A549 (cell line): ENCODE measurements at regions not wholly inside any gene's neighbourhood (a gene's known extent, or its start where the extent isn't known, plus 50 kb on each side); places are given as distances from the start of the nearest gene placed in this dataset.

ENCODE experiments used
- ATAC-seq, 2 experiments: fragments of 200-7000 bp in 1 of 2; fragments of >200 bp in 1 of 2; cut with Nextera tagmentation in 1 of 2; cut with Tn5 transposase in 1 of 2; 3 replicates each; pipeline versions ENCODE4 v1.8.0 to v1.9.1; 2018 to 2020; ENCODE audit warnings: mild to moderate bottlenecking in 1 of 2, moderate library complexity in 1 of 2
- CTCF ChIA-PET: fragments of 300-600 bp; sonication (Branson Sonifier 250); formaldehyde crosslinking; extraction: SDS; loops from one replicate; lab custom pipeline; 2021; ENCODE audit warnings: antibody characterized with exemption, inconsistent platforms; lab: Yijun Ruan, JAX
- POLR2A ChIA-PET: fragments of 350-600 bp; formaldehyde crosslinking; extraction: SDS; loops from one replicate; lab custom pipeline; 2021; ENCODE audit warnings: antibody characterized with exemption, inconsistent platforms; lab: Yijun Ruan, JAX
- DNase-seq, 2 experiments: peaks; one replicate each; pipeline versions ENCODE4 v3.0.0 to v3.0.0-alpha.2; 2011 to 2016; ENCODE audit warnings: low read depth in 1 of 2, low spot score in 1 of 2
- FAIRE-seq: peaks from 2 replicates; lab custom pipeline; 2011; peaks lifted over from hg19 to GRCh38; lab: Jason Lieb, UNC
- H3K27ac ChIP-seq, 2 experiments: fragments of >200 bp; sonication (Bioruptor Twin); formaldehyde crosslinking; 3 replicates each; pipeline ENCODE4 v1.5.1; 2016 to 2017
- H3K4me1 ChIP-seq: fragments of >200 bp; sonication (Bioruptor Twin); formaldehyde crosslinking; 3 replicates; pipeline ENCODE4 v1.6.1; 2016
- H3K4me2 ChIP-seq: fragments of >200 bp; sonication (Bioruptor Twin); formaldehyde crosslinking; 3 replicates; pipeline ENCODE4 v1.6.1; 2016
- H3K4me3 ChIP-seq: fragments of >200 bp; sonication (Bioruptor Twin); formaldehyde crosslinking; 3 replicates; pipeline ENCODE4 v1.5.1; 2016
- H3K9me3 ChIP-seq: fragments of >200 bp; sonication (Bioruptor Twin); formaldehyde crosslinking; 3 replicates; pipeline ENCODE4 v1.6.1; 2016
- BCL3 ChIP-seq: fragments of >200 bp; sonication (Bioruptor Twin); formaldehyde crosslinking; IDR thresholded peaks from 3 replicates; pipeline ENCODE4 v1.6.1; 2016
- CBX2 ChIP-seq: fragments of 200-600 bp; sonication (generic); IDR thresholded peaks from 2 replicates; pipeline ENCODE4 v1.6.1; 2016; ENCODE audit warnings: low read depth, mild to moderate bottlenecking, borderline replicate concordance
- CBX8 ChIP-seq: fragments of 200-600 bp; sonication (generic); IDR thresholded peaks from 2 replicates; pipeline ENCODE4 v1.6.1; 2016
- EHF ChIP-seq: fragments of 250-450 bp; sonication (Bioruptor Pico); IDR thresholded peaks from 2 replicates; pipeline ENCODE4 v1.5.0; 2020; ENCODE audit warnings: mild to moderate bottlenecking
- EHMT2 ChIP-seq: fragments of 200-600 bp; sonication (generic); IDR thresholded peaks from 2 replicates; pipeline ENCODE4 v1.6.1; 2016; ENCODE audit warnings: antibody characterized with exemption, low read depth, mild to moderate bottlenecking, moderate library complexity
- EP300 ChIP-seq, 2 experiments: fragments of >200 bp; sonication (Bioruptor Twin); formaldehyde crosslinking; IDR thresholded peaks; 2 replicates in 1 of 2; 3 replicates in 1 of 2; pipeline ENCODE4 v1.6.1; 2016 to 2017
- FOSB ChIP-seq: fragments of 250-450 bp; sonication (Bioruptor Pico); IDR thresholded peaks from 2 replicates; pipeline ENCODE4 v1.5.0; 2020; ENCODE audit warnings: mild to moderate bottlenecking, moderate library complexity
- FOSL2 ChIP-seq, 2 experiments: fragments of 450-650 bp in 1 of 2; fragments of >200 bp in 1 of 2; sonication (Bioruptor Twin) in 1 of 2; formaldehyde crosslinking; IDR thresholded peaks; 2 replicates each; pipeline versions ENCODE4 v1.5.0 to v1.6.1; 2016 to 2020; ENCODE audit warnings: mild to moderate bottlenecking in 1 of 2, moderate library complexity in 1 of 2
- GATA3 ChIP-seq: IDR thresholded peaks from 2 replicates; pipeline ENCODE4 v1.6.1; 2012; ENCODE audit warnings: borderline replicate concordance
- HEYL ChIP-seq: fragments of 250-450 bp; sonication (Bioruptor Pico); IDR thresholded peaks from 2 replicates; pipeline ENCODE4 v1.8.0; 2021; ENCODE audit warnings: mild to moderate bottlenecking, moderate library complexity
- HOXB13 ChIP-seq: fragments of 250-450 bp; sonication (Bioruptor Pico); IDR thresholded peaks from 2 replicates; pipeline ENCODE4 v1.5.0; 2020; ENCODE audit warnings: low read depth, mild to moderate bottlenecking, moderate library complexity
- JUN ChIP-seq, 2 experiments: fragments of >200 bp; sonication (Bioruptor Twin); formaldehyde crosslinking; IDR thresholded peaks; 2 replicates in 1 of 2; 3 replicates in 1 of 2; pipeline ENCODE4 v1.6.1; 2016 to 2017
- JUNB ChIP-seq: fragments of >200 bp; sonication (Bioruptor Twin); formaldehyde crosslinking; IDR thresholded peaks from 2 replicates; pipeline ENCODE4 v1.6.1; 2016
- MAX ChIP-seq: IDR thresholded peaks from 2 replicates; pipeline ENCODE4 v1.6.1; 2012
- NPAS2 ChIP-seq: fragments of 250-450 bp; sonication (Bioruptor Pico); IDR thresholded peaks from 2 replicates; pipeline ENCODE4 v1.8.0; 2022; ENCODE audit warnings: mild to moderate bottlenecking, moderate library complexity, borderline replicate concordance
- RAD21 ChIP-seq, 2 experiments: fragments of >200 bp in 1 of 2; sonication (Bioruptor Twin) in 1 of 2; formaldehyde crosslinking in 1 of 2; IDR thresholded peaks in 1 of 2; conservative IDR thresholded peaks in 1 of 2; 2 replicates in 1 of 2; 3 replicates in 1 of 2; pipeline ENCODE4 v1.6.1; 2012 to 2018; ENCODE audit warnings: inconsistent platforms in 1 of 2
- RARB ChIP-seq: fragments of 250-450 bp; sonication (Bioruptor Pico); IDR thresholded peaks from 2 replicates; pipeline ENCODE4 v1.8.0; 2021; ENCODE audit warnings: mild to moderate bottlenecking, moderate library complexity
- RFX5 ChIP-seq: fragments of 450-650 bp; IDR thresholded peaks from 2 replicates; pipeline ENCODE4 v1.7.1; 2014; ENCODE audit warnings: antibody characterized with exemption, mild to moderate bottlenecking, moderate library complexity
- SMC3 ChIP-seq: fragments of >200 bp; sonication (Bioruptor Twin); formaldehyde crosslinking; IDR thresholded peaks from 3 replicates; pipeline ENCODE4 v1.6.1; 2018; ENCODE audit warnings: inconsistent platforms
- TFCP2L1 ChIP-seq: fragments of 250-450 bp; sonication (Bioruptor Pico); IDR thresholded peaks from 2 replicates; pipeline ENCODE4 v1.5.0; 2021; ENCODE audit warnings: mild to moderate bottlenecking
- ZC3H11A ChIP-seq: fragments of 450-650 bp; IDR thresholded peaks from 2 replicates; pipeline ENCODE4 v1.6.1; 2014; ENCODE audit warnings: antibody characterized with exemption, mild to moderate bottlenecking
- ZSCAN20 ChIP-seq: fragments of 250-450 bp; sonication (Bioruptor Pico); IDR thresholded peaks from 2 replicates; pipeline ENCODE4 v1.8.0; 2022; ENCODE audit warnings: mild to moderate bottlenecking, moderate library complexity
- WGBS: methylation state at CpG from one replicate; pipeline ENCODE4 v1.1.6; 2017; ENCODE audit errors: missing lambda C conversion rate; 5-methylcytosine and 5-hydroxymethylcytosine counted together
- TF ChIP-seq, protein P1 (sequence below): IDR thresholded peaks from 2 replicates; pipeline ENCODE4 v1.6.1; 2012; ENCODE audit warnings: low read depth, borderline replicate concordance
- TF ChIP-seq, protein P2 (sequence below): fragments of >200 bp; sonication (Bioruptor Twin); formaldehyde crosslinking; IDR thresholded peaks from 2 replicates; pipeline ENCODE4 v1.6.1; 2016
- TF ChIP-seq, protein P3 (sequence below): IDR thresholded peaks from 2 replicates; pipeline ENCODE4 v1.6.1; 2012

DNA sequence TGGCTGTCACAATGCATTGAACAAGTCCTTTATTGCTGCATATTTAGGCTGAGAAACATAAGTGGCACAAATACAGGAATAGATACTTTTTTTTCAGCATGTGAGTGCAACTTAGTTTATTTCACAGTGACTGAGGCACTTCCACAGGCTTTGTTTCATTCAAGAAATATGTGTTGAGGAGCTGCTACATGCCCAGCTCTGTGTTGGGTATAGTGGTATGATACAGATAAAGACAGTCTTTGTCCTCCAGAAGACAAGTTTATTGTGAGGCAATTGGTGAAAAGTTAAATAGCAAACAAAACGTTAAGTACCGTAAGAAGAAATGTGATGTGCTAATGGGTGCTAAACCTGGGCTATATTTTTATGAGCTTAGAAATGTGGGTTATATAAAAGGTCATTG is 186.4 kb downstream of the SPRY1 start (continued):
- TF ChIP-seq BCL3 (no peak), FOSB (CRISPR knock-in tag) (no peak), MAX (no peak), JUNB (no peak), EHF (CRISPR knock-in tag) (no peak), EHMT2 (no peak), CBX8 (no peak)
- TF ChIP-seq, all 56 proteins: peak for 0

DNA sequence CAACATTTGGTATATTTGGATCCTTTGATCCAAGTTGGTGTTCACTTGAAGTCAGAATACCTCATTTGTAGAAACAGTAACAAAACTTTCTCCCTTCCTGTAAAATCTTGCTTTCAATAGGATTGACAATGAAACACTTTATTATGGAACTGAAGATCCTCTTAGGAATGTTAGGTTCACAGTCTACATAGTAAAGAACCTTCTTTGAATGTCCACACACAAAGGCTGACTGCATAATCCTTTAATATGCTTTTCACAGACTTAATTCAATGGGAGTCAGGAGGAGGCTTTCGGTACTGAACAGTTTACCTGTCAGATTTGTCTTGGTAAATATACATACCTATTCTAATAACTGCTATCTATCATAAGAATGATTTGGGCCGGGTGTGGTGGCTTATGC is 188.5 kb downstream of the SPRY1 start:
- no peak for DNase-seq
- CTCF ChIA-PET, result interaction anchor here (2.1 kb wide), 1 partner anchor 20 kb away, joined by 7 read pairs; no protein-coding TSS in a partner anchor
- ATAC-seq, result no peak
- H3K9me3 ChIP-seq, result peaks cover 11% of the 10 kb centered on the region; the same call in 1 of the 3 replicates
- WGBS, result 88% methylated on average over 2 of the region's 2 CpGs
- no peak overlapping the region for H3K4me3 ChIP-seq
- POLR2A ChIA-PET, result no interaction called here
- no peak overlapping the region for H3K27ac ChIP-seq
- FAIRE-seq, result no peak
- no peak overlapping the region for H3K4me2 ChIP-seq
- no peak for TF ChIP-seq HOXB13 (CRISPR knock-in tag)
- no peak for TF ChIP-seq RARB (CRISPR knock-in tag)
- no peak for TF ChIP-seq GATA3
- no peak for TF ChIP-seq NPAS2 (CRISPR knock-in tag)
- no peak for TF ChIP-seq CBX2
- no peak for TF ChIP-seq CBX8
- TF ChIP-seq ZSCAN20 (CRISPR knock-in tag), result no peak
- TF ChIP-seq, protein P1, sequence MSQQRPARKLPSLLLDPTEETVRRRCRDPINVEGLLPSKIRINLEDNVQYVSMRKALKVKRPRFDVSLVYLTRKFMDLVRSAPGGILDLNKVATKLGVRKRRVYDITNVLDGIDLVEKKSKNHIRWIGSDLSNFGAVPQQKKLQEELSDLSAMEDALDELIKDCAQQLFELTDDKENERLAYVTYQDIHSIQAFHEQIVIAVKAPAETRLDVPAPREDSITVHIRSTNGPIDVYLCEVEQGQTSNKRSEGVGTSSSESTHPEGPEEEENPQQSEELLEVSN, result no peak
- TF ChIP-seq, all 56 proteins: peak for 0
- H3K4me1 ChIP-seq, result peaks cover 21% of the 10 kb centered on the region

GRCh38 chr4:123587983-123588494 is 191.4 kb downstream of the SPRY1 start:
- DNase-seq (peak; percentile 64 to 93), FAIRE-seq (peak; percentile 83), ATAC-seq (peak; percentile 99 to 100)
- peak; percentile 65 to 72; a peak in 3 of 5 replicates for TF ChIP-seq JUN (IDR thresholded peaks at IDR 0.05)
- TF ChIP-seq RFX5, result no peak
- TF ChIP-seq TFCP2L1 (CRISPR knock-in tag), result no peak
- peak; percentile 36; the same call in 1 of the 2 replicates for TF ChIP-seq FOSL2 (IDR thresholded peaks at IDR 0.05)
- TF ChIP-seq FOSL2 (CRISPR knock-in tag; IDR thresholded peaks at IDR 0.05), result peak; percentile 84
- TF ChIP-seq RAD21 (conservative IDR thresholded peaks at IDR 0.05 in 1 of 2, IDR thresholded peaks at IDR 0.05 in 1 of 2), result peak; percentile 7 to 47; a peak in 3 of 5 replicates
- no peak for TF ChIP-seq HEYL (CRISPR knock-in tag)
- no peak for TF ChIP-seq ZC3H11A
- 0 out of 3 replicates have a peak, but pooled peaks have one; percentile 23 for TF ChIP-seq BCL3
- peak; percentile 61 for TF ChIP-seq JUNB
- TF ChIP-seq, protein P2, sequence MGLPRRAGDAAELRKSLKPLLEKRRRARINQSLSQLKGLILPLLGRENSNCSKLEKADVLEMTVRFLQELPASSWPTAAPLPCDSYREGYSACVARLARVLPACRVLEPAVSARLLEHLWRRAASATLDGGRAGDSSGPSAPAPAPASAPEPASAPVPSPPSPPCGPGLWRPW, result no peak
- TF ChIP-seq EP300 (IDR thresholded peaks at IDR 0.05), result peak in 1 of 2 experiments; percentile 56; a peak in 2 of 5 replicates
- peak; percentile 67; the same call in 1 of the 2 replicates for TF ChIP-seq MAX
- 0 out of 3 replicates have a peak, but pooled peaks have one; percentile 22 for TF ChIP-seq SMC3
- peak; percentile 83 for TF ChIP-seq GATA3
- TF ChIP-seq ZSCAN20 (CRISPR knock-in tag), result no peak
- TF ChIP-seq, protein P3, sequence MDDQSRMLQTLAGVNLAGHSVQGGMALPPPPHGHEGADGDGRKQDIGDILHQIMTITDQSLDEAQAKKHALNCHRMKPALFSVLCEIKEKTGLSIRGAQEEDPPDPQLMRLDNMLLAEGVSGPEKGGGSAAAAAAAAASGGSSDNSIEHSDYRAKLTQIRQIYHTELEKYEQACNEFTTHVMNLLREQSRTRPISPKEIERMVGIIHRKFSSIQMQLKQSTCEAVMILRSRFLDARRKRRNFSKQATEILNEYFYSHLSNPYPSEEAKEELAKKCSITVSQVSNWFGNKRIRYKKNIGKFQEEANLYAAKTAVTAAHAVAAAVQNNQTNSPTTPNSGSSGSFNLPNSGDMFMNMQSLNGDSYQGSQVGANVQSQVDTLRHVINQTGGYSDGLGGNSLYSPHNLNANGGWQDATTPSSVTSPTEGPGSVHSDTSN, result 0 out of 2 replicates have a peak, but pooled peaks have one; percentile 32
- Histone ChIP-seq H3K4me3 (no peak overlapping the region), H3K4me1 (peaks cover 30% of the 10 kb centered on the region), H3K27ac (peak overlapping the region; percentile 80 to 84), H3K4me2 (peak overlapping the region; percentile 75), H3K9me3 (no peaks in the 10 kb centered on the region)
- ChIA-PET POLR2A (interaction anchor here (0.8 kb wide), 1 partner anchor 83 kb away, joined by 3 read pairs; no protein-coding TSS in a partner anchor), CTCF (interaction anchor here (1.2 kb wide), 1 partner anchor 73 kb away, joined by 4 read pairs; no protein-coding TSS in a partner anchor)
- WGBS, result 0% methylated on average over 8 of the region's 8 CpGs
